GM10266 (cell line): ENCODE measurements at regions not wholly inside any gene's neighbourhood (a gene's known extent, or its start where the extent isn't known, plus 50 kb on each side); places are given as distances from the start of the nearest gene placed in this dataset.
"Not testable (repeated sequence)": the region's sequence is repeated elsewhere in the genome, so short reads cannot be mapped to it uniquely, and the experiment has no call there.

Experiments used
- DNase-seq: peaks from one replicate; pipeline ENCODE4 v3.0.0; 2012; ENCODE audit errors: extremely low spot score
- CTCF ChIP-seq: IDR thresholded peaks from 2 replicates; pipeline ENCODE4 v1.5.1; 2012; ENCODE audit warnings: mild to moderate bottlenecking, low read depth; ENCODE audit not compliant: control insufficient read depth, insufficient read depth; ENCODE audit errors: missing control alignments

- not testable (repeated sequence) for DNase-seq
These were observed 4476.4 kb upstream of the OR11H1 start for GRCh38 chr22:11051401-11052112.

- not testable (repeated sequence) for DNase-seq
These were observed 4474.3 kb upstream of the OR11H1 start for GRCh38 chr22:11053403-11054344.

GRCh38 chr22:11054681-11055080 is 4473.3 kb upstream of the OR11H1 start:
- DNase-seq, result not testable (repeated sequence)

DNA sequence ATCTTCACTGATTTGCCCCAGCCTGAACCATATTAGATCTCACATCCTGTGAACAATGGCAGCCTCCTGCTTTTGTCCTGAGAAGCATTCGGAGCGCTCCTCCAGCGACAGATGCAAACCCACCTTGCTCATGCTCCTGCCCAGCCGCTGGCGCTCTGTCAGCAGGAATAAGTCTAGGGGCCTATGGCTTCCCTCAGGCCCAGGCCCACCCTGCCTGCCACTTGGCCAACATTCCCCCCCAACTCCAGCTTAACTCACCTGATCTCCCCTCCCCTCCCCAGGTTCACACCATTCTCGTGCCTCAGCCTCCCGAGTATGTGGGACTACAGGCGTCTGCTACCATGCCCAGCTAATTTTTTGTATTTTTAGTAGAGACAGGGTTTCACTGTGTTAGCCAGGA is 4472.8 kb upstream of the OR11H1 start:
- not testable (repeated sequence) for DNase-seq

DNA sequence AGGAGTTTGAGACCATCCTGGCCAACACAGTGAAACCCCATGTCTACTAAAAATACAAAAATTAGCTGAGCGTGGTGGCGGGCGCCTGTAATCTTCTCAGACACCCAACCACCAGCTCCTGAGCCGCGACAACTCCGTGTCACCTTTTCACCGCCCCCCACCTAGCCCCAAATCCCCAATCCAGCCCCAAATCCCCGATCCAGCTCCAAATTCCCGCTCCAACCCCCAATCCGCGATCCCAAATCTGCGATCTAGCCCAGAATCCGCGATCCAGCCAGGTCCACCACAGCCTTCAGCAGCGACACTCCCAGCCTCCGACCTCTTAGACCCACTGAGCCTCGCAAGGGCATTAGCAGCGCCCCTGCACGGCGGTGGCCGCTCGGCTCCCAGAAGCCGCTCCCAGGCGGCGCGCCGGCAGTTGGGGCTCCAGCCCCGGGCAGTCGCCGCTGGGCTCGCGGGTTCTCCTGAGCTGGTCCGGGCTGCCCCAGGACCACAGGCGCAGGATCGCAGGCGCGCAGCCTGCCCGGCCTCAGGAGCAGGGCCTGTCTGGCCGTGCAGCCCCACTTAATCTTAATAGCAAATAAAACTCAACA is 4469.9 kb upstream of the OR11H1 start:
- DNase-seq, result not testable (repeated sequence)

- DNase-seq, result not testable (repeated sequence)
These were observed 4468.9 kb upstream of the OR11H1 start for GRCh38 chr22:11059129-11059528.

- DNase-seq, result not testable (repeated sequence)
These were observed 4467.2 kb upstream of the OR11H1 start for GRCh38 chr22:11060797-11061196.

DNA sequence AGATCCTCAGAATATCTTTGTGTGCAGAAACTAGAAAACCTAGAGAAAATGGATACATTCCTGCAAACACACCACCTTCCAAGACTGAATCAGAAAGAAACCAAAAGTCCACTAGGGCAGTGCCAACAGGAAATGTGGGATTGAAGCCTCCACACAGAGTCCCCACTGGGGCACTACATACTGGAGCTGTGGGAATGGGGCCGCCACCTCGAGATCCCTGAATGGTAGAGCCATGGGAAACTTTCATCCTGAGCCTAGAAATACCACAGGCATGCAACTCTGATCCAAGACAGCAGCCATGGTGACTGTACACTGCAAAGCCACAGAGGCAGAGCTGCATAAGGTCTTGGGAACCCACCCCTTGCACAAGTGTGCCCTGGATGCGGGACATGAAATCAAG is 4465.5 kb upstream of the OR11H1 start:
- DNase-seq, result not testable (repeated sequence)

GRCh38 chr22:11063022-11063685 is 4464.8 kb upstream of the OR11H1 start:
- DNase-seq, result not testable (repeated sequence)

DNA sequence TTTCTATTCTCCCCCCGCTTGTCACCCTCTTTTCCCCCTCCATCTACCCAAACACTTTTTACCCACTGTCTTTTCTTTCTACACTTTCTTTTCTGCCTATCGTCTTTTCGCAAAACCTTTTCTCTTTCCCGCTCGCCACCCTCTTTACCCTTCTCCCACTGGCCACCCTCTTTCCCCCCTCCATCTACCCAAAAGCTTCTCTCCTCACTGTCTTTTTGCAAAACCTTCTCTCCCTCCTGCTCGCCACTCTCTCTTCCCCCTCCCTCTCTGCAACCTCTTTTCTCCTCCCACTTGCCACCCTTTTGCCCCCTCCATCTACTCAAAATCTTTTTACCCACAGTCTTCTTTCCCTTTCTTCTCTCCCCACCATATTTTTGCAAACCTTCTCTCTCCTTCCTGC is 4462.8 kb upstream of the OR11H1 start:
- not testable (repeated sequence) for DNase-seq

- DNase-seq, result not testable (repeated sequence)
These were observed 4462.0 kb upstream of the OR11H1 start for GRCh38 chr22:11065876-11066457.

DNA sequence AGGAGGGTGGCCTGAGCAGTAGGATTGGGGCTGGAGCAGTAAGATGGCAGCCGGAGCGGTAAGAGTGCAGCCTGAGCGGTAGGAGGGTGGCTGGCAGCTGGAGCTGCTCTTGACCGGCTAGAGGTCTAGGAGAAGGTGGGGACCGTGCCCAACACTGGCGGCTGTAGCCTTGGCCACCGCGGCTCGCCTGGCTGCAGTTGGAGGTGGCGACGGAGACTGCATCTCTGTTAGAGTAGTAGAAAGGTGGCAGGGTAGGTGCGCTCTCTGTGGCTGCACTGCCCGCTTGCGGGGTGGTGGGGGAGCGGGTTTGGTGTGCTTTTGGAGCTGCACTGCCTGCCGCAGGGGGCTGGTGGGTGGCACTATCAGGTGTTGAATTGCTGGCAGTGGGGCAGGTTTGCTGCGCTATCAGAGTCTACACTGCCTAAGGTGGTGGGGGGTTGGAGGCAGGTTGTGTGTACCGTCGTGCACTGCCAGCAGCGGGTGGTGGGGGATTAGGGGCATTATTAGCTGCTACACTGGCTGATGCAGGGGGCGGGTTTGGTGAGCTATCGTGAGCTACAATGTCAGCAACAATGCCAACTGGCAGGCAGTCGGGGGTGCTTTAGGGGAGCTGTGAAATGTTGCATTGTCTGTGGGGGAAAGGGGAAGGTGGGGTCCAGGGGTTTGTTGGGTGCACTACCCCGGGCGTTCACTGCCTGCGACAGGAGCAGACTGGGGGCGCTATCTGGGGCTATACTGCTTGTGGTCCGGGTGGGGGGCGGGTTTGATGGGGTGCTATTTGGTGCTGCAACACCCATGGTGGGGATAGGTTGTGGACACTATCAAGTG is 4461.3 kb upstream of the OR11H1 start:
- TF ChIP-seq CTCF, result no peak
- peak; percentile 56 for DNase-seq

DNA sequence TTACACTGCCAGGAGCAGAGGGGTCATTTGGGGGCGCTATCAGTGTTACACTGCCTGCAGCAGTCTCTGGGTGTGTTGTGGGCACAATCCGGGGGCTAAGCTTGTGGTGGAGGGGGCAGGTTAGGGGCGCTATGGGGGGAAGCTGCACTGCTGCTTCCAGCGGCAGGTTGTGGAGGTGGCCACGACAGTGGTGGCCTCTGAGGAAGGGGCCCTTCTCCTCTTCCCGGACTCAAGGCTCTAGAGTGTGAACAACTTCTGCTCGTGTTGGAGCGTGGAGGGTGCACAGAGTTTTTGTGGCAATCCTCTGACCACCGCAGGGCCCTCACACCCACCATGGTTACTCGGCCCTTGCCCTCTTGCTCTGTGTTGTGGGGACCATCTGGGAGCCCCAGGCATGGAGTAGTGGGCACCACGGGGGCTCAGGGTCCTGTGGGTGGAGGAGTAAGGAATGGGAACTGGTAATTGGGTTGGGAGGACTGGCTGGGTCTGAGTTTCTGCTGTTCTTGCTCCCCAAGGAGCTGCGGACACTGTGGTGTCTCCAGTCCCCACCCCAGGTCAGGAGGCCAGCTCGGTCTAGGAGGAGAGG is 4460.6 kb upstream of the OR11H1 start:
- DNase-seq, result not testable (repeated sequence)

GRCh38 chr22:11067937-11068336 is 4460.1 kb upstream of the OR11H1 start:
- peak; percentile 35 for DNase-seq

- DNase-seq, result not testable (repeated sequence)
These were observed 4459.6 kb upstream of the OR11H1 start for GRCh38 chr22:11068406-11068805.
